CD14-positive monocyte (primary cell): ENCODE measurements at regions not wholly inside any gene's neighbourhood (a gene's known extent, or its start where the extent isn't known, plus 50 kb on each side); places are given as distances from the start of the nearest gene placed in this dataset.

Experiments
- DNase-seq, 3 donors: peaks; one replicate each; pipeline ENCODE4 v3.0.0-alpha.2; 2011 to 2022
- H2AFZ ChIP-seq: 2 replicates; pipeline ENCODE4 v1.6.0; 2012; ENCODE audit warnings: mild to moderate bottlenecking, low read depth, low read length, inconsistent platforms; ENCODE audit not compliant: insufficient read depth, poor library complexity, severe bottlenecking
- H3K27ac ChIP-seq, 2 donors: 1 replicate in 1 of 2; 2 replicates in 1 of 2; pipeline ENCODE4 v1.5.1; 2012 to 2013; ENCODE audit warnings: low read length in 2 of 2, control low read depth in 1 of 2, inconsistent platforms in 1 of 2, low read depth in 1 of 2, mild to moderate bottlenecking in 1 of 2
- H3K27me3 ChIP-seq, 2 donors: one replicate each; pipeline versions ENCODE4 v1.6.0 to v1.6.1; 2011 to 2013; ENCODE audit warnings: low read length in 2 of 2; ENCODE audit not compliant: control insufficient read depth in 2 of 2, insufficient read depth in 2 of 2
- H3K36me3 ChIP-seq, 2 donors: replicated peaks in 1 of 2; 1 replicate in 1 of 2; 2 replicates in 1 of 2; pipeline versions ENCODE4 v1.5.1 to v1.6.1; 2012 to 2013; ENCODE audit warnings: low read length in 2 of 2, control low read depth in 1 of 2, inconsistent platforms in 1 of 2, mild to moderate bottlenecking in 1 of 2; ENCODE audit not compliant: insufficient read depth in 2 of 2, control insufficient read depth in 1 of 2
- H3K4me1 ChIP-seq, 2 donors: 1 replicate in 1 of 2; 2 replicates in 1 of 2; pipeline versions ENCODE4 v1.5.1 to v1.6.1; 2012 to 2013; ENCODE audit warnings: low read length in 2 of 2, control low read depth in 1 of 2, inconsistent platforms in 1 of 2, mild to moderate bottlenecking in 1 of 2, moderate library complexity in 1 of 2; ENCODE audit not compliant: insufficient read depth in 2 of 2, control insufficient read depth in 1 of 2
- H3K4me2 ChIP-seq: replicated peaks from 2 replicates; pipeline ENCODE3; 2012; ENCODE audit warnings: low read length, moderate library complexity, mild to moderate bottlenecking; ENCODE audit not compliant: poor library complexity, severe bottlenecking; ENCODE audit errors: extremely low read depth
- H3K4me3 ChIP-seq, 3 experiments: fragments of 200-600 bp in 1 of 3; sonication (generic) in 1 of 3; replicated peaks in 1 of 3; 1 replicate in 2 of 3; 2 replicates in 1 of 3; pipeline ENCODE4 v1.5.1; 2011 to 2013; ENCODE audit warnings: low read length in 3 of 3, mild to moderate bottlenecking in 3 of 3, control low read depth in 2 of 3, low read depth in 2 of 3, inconsistent platforms in 1 of 3, moderate library complexity in 1 of 3
- H3K79me2 ChIP-seq: 2 replicates; pipeline ENCODE4 v1.6.0; 2012; ENCODE audit warnings: mild to moderate bottlenecking, control low read depth, inconsistent platforms, low read length, moderate library complexity; ENCODE audit not compliant: insufficient read depth
- H3K9ac ChIP-seq: 2 replicates; pipeline ENCODE4 v1.6.0; 2017; ENCODE audit warnings: low read length, mild to moderate bottlenecking; ENCODE audit not compliant: insufficient read depth, poor library complexity, severe bottlenecking
- H3K9me3 ChIP-seq, 2 donors: replicated peaks in 1 of 2; 1 replicate in 1 of 2; 2 replicates in 1 of 2; pipeline versions ENCODE4 v1.5.1 to v1.6.1; 2012 to 2013; ENCODE audit warnings: low read length in 2 of 2, control low read depth in 1 of 2; ENCODE audit not compliant: control insufficient read depth in 1 of 2, insufficient read depth in 1 of 2
- H4K20me1 ChIP-seq: 2 replicates; pipeline ENCODE4 v1.6.0; 2012; ENCODE audit warnings: mild to moderate bottlenecking, low read length, control low read depth, moderate library complexity; ENCODE audit not compliant: insufficient read depth
- H3K27ac Mint-ChIP-seq, 7 donors: one replicate each; pipeline ENCODE4 v1.8.0; 2020; ENCODE audit warnings: mild to moderate bottlenecking in 7 of 7, mixed read lengths in 7 of 7, moderate library complexity in 6 of 7, inconsistent platforms in 2 of 7
- H3K27me3 Mint-ChIP-seq, 3 donors: one replicate each; pipeline ENCODE4 v1.8.0; 2021 to 2022; ENCODE audit warnings: low read depth in 3 of 3, mild to moderate bottlenecking in 3 of 3, mixed read lengths in 3 of 3, moderate library complexity in 3 of 3, inconsistent platforms in 1 of 3
- H3K36me3 Mint-ChIP-seq, 2 donors: one replicate each; pipeline ENCODE4 v1.8.0; 2020; ENCODE audit warnings: mixed read lengths in 2 of 2, inconsistent platforms in 1 of 2, mild to moderate bottlenecking in 1 of 2
- H3K4me1 Mint-ChIP-seq: one replicate; pipeline ENCODE4 v1.8.0; 2020; ENCODE audit warnings: mild to moderate bottlenecking, mixed read lengths
- H3K4me3 Mint-ChIP-seq, 2 donors: one replicate each; pipeline ENCODE4 v1.8.0; 2020; ENCODE audit warnings: mild to moderate bottlenecking in 2 of 2, mixed read lengths in 2 of 2, moderate library complexity in 1 of 2
- H3K9me3 Mint-ChIP-seq, 7 donors: one replicate each; pipeline ENCODE4 v1.8.0; 2020 to 2022; ENCODE audit warnings: mixed read lengths in 7 of 7, mild to moderate bottlenecking in 6 of 7, moderate library complexity in 6 of 7, inconsistent platforms in 2 of 7
- WGBS: methylation state at CpG from one replicate; pipeline ENCODE4 v1.1.5; 2013; ENCODE audit warnings: missing lambda C conversion rate; ENCODE audit not compliant: insufficient coverage; 5-methylcytosine and 5-hydroxymethylcytosine counted together
- intact Hi-C, 2 donors: fragments of 100-400 bp; cut with micrococcal nuclease; formaldehyde crosslinking; loops; one replicate each; pipeline versions ENCODE4 v1.15.0 to v1.15.1; 2023
- TF ChIP-seq, protein P1 (sequence below): fragments of 200-600 bp; IDR thresholded peaks from one replicate; pipeline ENCODE4 v1.8.0; 2022; ENCODE audit warnings: antibody characterized with exemption, mild to moderate bottlenecking

DNA sequence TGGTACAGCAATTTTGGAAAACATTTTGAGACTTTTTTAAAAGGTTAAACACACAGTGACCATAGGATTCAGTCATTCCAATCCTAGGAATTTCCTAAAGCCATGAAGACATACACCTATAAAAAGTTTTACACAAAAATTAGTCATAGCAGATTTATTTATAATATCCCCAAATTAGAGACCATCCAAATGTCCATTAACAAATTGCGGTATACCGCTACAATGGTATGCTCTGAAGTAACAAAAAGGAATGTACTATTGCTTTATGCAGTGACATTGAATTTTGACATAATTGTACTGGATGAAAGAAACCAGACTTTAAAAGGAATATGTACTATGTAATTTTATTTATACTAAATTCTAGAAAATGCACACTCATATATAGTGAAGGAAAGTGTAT lies 362.8 kb downstream of the HGF start:
- H3K27me3 Mint-ChIP-seq, result no peaks in the 10 kb centered on the region

DNA sequence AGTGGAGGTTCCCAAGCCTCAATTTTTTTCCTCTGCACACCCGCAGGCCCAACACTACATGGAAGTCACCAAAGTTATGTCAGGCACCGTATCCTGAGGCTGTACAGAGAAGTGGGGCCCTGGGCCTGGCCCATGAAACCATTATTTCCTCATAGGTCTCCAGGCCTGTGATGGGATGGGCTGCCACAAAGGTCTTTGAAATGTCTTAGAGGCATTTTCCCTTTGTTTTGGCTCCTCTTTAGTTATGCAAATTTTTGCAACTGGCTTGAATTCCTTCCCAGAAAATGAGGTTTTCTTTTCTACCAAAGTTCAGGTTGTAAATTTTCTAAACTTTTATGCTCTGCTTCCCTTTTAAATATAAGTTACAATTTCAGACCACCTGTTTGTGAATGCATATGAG lies 365.2 kb downstream of the HGF start:
- Histone ChIP-seq H3K9me3 (peaks cover 0 to 3% of the 10 kb centered on the region in 2 donors), H3K9ac (no peak overlapping the region), H3K79me2 (no peaks in the 10 kb centered on the region), H3K27me3 (no peaks in the 10 kb centered on the region), H3K4me3 (no peak overlapping the region), H4K20me1 (no peaks in the 10 kb centered on the region), H2AFZ (no peak overlapping the region), H3K4me2 (no peak overlapping the region), H3K4me1 (no peaks in the 10 kb centered on the region), H3K27ac (no peak overlapping the region), H3K36me3 (no peaks in the 10 kb centered on the region)
- no peak overlapping the region for H3K4me3 Mint-ChIP-seq
- intact Hi-C loops, result no loop called here
- H3K4me1 Mint-ChIP-seq, result no peaks in the 10 kb centered on the region
- no peaks in the 10 kb centered on the region for H3K36me3 Mint-ChIP-seq
- DNase-seq, result no peak
- no peaks in the 10 kb centered on the region for H3K27me3 Mint-ChIP-seq
- WGBS, result 94% methylated on average over 2 of the region's 2 CpGs
- H3K27ac Mint-ChIP-seq, result no peak overlapping the region
- TF ChIP-seq, protein P1, sequence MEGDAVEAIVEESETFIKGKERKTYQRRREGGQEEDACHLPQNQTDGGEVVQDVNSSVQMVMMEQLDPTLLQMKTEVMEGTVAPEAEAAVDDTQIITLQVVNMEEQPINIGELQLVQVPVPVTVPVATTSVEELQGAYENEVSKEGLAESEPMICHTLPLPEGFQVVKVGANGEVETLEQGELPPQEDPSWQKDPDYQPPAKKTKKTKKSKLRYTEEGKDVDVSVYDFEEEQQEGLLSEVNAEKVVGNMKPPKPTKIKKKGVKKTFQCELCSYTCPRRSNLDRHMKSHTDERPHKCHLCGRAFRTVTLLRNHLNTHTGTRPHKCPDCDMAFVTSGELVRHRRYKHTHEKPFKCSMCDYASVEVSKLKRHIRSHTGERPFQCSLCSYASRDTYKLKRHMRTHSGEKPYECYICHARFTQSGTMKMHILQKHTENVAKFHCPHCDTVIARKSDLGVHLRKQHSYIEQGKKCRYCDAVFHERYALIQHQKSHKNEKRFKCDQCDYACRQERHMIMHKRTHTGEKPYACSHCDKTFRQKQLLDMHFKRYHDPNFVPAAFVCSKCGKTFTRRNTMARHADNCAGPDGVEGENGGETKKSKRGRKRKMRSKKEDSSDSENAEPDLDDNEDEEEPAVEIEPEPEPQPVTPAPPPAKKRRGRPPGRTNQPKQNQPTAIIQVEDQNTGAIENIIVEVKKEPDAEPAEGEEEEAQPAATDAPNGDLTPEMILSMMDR, result no peak
- peaks cover 0 to 12% (median 2%) of the 10 kb centered on the region in 7 donors for H3K9me3 Mint-ChIP-seq

More for the DNA sequence above, 362.8 kb downstream of the HGF start:
- H2AFZ ChIP-seq, result no peak overlapping the region
- intact Hi-C loops, result no loop called here
- H4K20me1 ChIP-seq, result no peaks in the 10 kb centered on the region
- H3K27ac ChIP-seq, result no peak overlapping the region
- TF ChIP-seq, protein P1, result no peak
- no peaks in the 10 kb centered on the region for H3K4me1 Mint-ChIP-seq
- no peak overlapping the region for H3K4me2 ChIP-seq
- no peak overlapping the region for H3K27ac Mint-ChIP-seq
- H3K4me3 ChIP-seq, result no peak overlapping the region
- H3K4me3 Mint-ChIP-seq, result no peak overlapping the region
- H3K9ac ChIP-seq, result no peak overlapping the region
- no peaks in the 10 kb centered on the region for H3K79me2 ChIP-seq
- H3K9me3 ChIP-seq, result peaks cover 0 to 3% of the 10 kb centered on the region in 2 donors
- no peak for DNase-seq
- no peaks in the 10 kb centered on the region for H3K36me3 ChIP-seq
- H3K4me1 ChIP-seq, result no peaks in the 10 kb centered on the region
- peaks cover 0 to 6% (median 2%) of the 10 kb centered on the region in 7 donors for H3K9me3 Mint-ChIP-seq
- no peaks in the 10 kb centered on the region for H3K36me3 Mint-ChIP-seq
- WGBS, result no CpG with 5 or more reads among the region's 2 CpGs
- no peaks in the 10 kb centered on the region for H3K27me3 ChIP-seq
